Body of pancreas (tissue), 4 donors: ENCODE measurements at regions not wholly inside any gene's neighbourhood (a gene's known extent, or its start where the extent isn't known, plus 50 kb on each side); places are given as distances from the start of the nearest gene placed in this dataset.

Experiments used
- CTCF ChIP-seq, 7 experiments: fragments of 450-650 bp in 4 of 7; fragments of 200-600 bp in 3 of 7; sonication (generic) in 3 of 7; IDR thresholded peaks; one replicate each; pipeline ENCODE4 v1.5.1; 2016 to 2019; ENCODE audit warnings: antibody characterized with exemption in 7 of 7
- POLR2A ChIP-seq, 3 donors: fragments of 450-650 bp; IDR thresholded peaks; one replicate each; pipeline ENCODE4 v1.6.1; 2016; ENCODE audit warnings: antibody characterized with exemption in 3 of 3, mild to moderate bottlenecking in 2 of 3

DNA sequence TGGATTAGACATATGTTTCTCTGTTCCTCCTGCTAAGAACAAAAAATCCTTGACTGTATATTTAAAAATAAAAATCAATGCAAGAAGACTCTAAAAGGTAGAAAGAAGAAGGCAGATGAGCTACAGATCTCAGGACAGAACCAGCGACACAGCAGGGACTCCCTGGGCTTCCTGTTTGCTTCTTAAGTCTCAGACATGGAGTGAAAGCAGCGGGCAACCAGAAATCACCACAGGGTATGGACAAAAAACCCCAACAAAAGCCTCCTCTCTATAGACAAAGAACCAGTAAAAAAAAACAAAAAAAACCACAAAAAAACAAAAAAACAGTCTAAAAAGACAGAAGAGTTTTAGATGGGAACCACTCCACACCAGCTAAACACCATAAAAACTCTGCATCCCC lies 971.0 kb upstream of the GYPC start:
- no peak for TF ChIP-seq CTCF (IDR thresholded peaks at IDR 0.05)
- TF ChIP-seq POLR2A (IDR thresholded peaks at IDR 0.05) = no peak
